MM.1S (cell line): ENCODE measurements at regions not wholly inside any gene's neighbourhood (a gene's known extent, or its start where the extent isn't known, plus 50 kb on each side); places are given as distances from the start of the nearest gene placed in this dataset.

Experiments
- EZH2 ChIP-seq: fragments of 300-600 bp; sonication (generic); optimal IDR thresholded peaks from 2 replicates; pipeline ENCODE3; 2017; ENCODE audit warnings: low read depth, mild to moderate bottlenecking, antibody characterized with exemption, low read length, mixed read lengths
- EZH2phosphoT487 ChIP-seq: fragments of 300-600 bp; sonication (generic); IDR thresholded peaks from 2 replicates; pipeline ENCODE4 v1.6.1; 2018; ENCODE audit warnings: antibody characterized with exemption, low read length
- TF ChIP-seq, protein P1 (sequence below): fragments of 300-600 bp; sonication (generic); IDR thresholded peaks from 2 replicates; pipeline ENCODE4 v1.5.1; 2016; ENCODE audit warnings: antibody characterized with exemption, low read length, mixed read lengths

DNA sequence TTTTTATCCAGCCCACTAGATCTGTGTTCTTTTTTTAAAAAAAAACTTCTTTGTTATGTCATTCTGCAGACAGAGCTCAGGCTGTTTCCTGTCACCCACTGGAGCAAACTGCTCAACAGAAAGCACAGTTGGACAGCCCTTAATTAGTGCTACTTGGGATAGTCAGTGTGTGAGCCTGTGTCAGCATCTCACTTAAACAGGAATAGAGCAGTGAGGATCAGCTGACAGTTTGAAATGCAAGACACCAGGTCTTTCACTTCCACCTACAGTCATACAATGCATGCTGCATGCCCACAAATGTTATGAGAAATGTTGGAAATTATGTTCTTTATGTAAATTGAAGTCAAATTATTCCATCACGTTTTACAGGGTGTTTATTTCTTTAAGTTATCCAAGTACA lies 174.9 kb downstream of the NR4A2 start:
- TF ChIP-seq, protein P1, sequence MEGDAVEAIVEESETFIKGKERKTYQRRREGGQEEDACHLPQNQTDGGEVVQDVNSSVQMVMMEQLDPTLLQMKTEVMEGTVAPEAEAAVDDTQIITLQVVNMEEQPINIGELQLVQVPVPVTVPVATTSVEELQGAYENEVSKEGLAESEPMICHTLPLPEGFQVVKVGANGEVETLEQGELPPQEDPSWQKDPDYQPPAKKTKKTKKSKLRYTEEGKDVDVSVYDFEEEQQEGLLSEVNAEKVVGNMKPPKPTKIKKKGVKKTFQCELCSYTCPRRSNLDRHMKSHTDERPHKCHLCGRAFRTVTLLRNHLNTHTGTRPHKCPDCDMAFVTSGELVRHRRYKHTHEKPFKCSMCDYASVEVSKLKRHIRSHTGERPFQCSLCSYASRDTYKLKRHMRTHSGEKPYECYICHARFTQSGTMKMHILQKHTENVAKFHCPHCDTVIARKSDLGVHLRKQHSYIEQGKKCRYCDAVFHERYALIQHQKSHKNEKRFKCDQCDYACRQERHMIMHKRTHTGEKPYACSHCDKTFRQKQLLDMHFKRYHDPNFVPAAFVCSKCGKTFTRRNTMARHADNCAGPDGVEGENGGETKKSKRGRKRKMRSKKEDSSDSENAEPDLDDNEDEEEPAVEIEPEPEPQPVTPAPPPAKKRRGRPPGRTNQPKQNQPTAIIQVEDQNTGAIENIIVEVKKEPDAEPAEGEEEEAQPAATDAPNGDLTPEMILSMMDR, result peak; percentile 32
- TF ChIP-seq EZH2 (no peak), EZH2phosphoT487 (no peak)
